Activated CD4-positive, alpha-beta T cell treated with anti-CD3 and anti-CD28 coated beads, Interleukin-2, amount 10 ng/mL, durations not matched to agents 24 days and 14 days (primary cell): ENCODE measurements at regions not wholly inside any gene's neighbourhood (a gene's known extent, or its start where the extent isn't known, plus 50 kb on each side); places are given as distances from the start of the nearest gene placed in this dataset.
"Not testable (repeated sequence)": the region's sequence is repeated elsewhere in the genome, so short reads cannot be mapped to it uniquely, and the experiment has no call there.

Experiments used
- DNase-seq: peaks from one replicate; pipeline ENCODE4 v3.0.0; 2022
- H3K27ac Mint-ChIP-seq: one replicate; pipeline ENCODE4 v1.8.0; 2022; ENCODE audit warnings: mild to moderate bottlenecking, mixed read lengths
- H3K27me3 Mint-ChIP-seq: one replicate; pipeline ENCODE4 v1.8.0; 2022; ENCODE audit warnings: mixed read lengths
- H3K36me3 Mint-ChIP-seq: one replicate; pipeline ENCODE4 v1.8.0; 2022; ENCODE audit warnings: low read depth, mild to moderate bottlenecking, mixed read lengths
- H3K4me1 Mint-ChIP-seq: one replicate; pipeline ENCODE4 v1.8.0; 2021; ENCODE audit warnings: mixed read lengths
- H3K4me3 Mint-ChIP-seq: one replicate; pipeline ENCODE4 v1.8.0; 2022; ENCODE audit warnings: mild to moderate bottlenecking, moderate library complexity, mixed read lengths
- H3K9me3 Mint-ChIP-seq: one replicate; pipeline ENCODE4 v1.8.0; 2021; ENCODE audit warnings: mixed read lengths
- intact Hi-C: fragments of 100-400 bp; cut with micrococcal nuclease; formaldehyde crosslinking; loops from one replicate; pipeline ENCODE4 v1.15.1; 2023

DNA sequence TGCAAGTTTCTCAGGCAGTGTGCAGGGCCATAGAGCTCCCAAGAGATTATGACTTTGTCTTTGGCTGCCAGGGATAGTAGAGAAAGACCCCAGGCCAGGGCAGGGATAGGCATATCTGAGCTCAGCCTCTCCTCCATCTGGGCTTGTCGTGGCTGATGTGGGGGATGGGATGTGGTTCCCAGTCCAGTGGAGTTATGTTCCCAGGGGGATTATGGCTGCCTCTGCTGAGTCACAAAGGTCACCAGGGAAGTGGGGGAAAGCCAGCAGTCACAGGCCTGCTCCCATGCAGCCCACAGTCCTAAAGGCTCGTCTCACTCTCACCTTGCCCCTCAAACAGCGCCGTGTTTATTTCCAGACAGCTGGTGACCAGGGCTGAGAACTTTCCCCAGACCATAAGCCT lies 354.9 kb downstream of the SI start:
- Mint-ChIP-seq H3K36me3 (no peaks in the 10 kb centered on the region), H3K27ac (no peak overlapping the region), H3K27me3 (no peaks in the 10 kb centered on the region), H3K9me3 (peaks cover 4% of the 10 kb centered on the region), H3K4me3 (no peak overlapping the region), H3K4me1 (no peaks in the 10 kb centered on the region)
- intact Hi-C loops, result no loop called here
- DNase-seq, result no peak

DNA sequence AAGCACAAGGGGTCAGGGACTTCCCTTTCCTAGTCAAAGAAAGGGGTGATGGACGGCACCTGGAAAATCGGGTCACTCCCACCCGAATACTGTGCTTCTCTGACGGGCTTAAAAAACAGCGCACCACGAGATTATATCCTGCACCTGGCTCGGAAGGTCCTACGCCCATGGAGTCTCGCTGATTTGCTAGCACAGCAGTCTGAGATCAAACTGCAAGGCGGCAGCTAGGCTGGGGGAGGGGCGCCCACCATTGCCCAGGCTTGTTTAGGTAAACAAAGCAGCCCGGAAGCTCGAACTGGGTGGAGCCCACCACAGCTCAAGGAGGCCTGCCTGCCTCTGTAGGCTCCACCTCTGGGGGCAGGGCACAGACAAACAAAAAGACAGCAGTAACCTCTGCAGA lies 375.5 kb downstream of the SI start:
- DNase-seq, H3K4me3 Mint-ChIP-seq, intact Hi-C loops, H3K27ac Mint-ChIP-seq, H3K4me1 Mint-ChIP-seq, H3K36me3 Mint-ChIP-seq, H3K9me3 Mint-ChIP-seq, H3K27me3 Mint-ChIP-seq: not testable (repeated sequence)

DNA sequence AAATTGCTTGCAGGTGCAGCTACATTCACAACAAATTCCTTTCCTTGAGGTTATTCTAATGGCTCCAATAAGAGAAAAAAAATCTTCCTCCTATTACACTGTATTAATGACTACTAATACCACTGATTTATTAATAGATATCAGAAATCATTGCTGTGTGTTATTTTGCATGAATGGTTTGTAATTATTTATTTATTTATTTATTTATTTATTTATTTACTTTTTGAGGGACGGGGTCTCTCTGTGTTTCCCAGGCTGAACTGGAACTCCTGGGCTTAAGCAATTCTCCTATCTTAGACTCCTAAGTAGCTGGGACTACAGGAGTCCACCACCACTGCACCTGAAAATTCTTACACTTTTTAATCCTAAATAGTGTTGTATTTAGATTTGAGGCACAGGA lies 390.4 kb downstream of the SI start:
- Mint-ChIP-seq H3K4me1 (no peaks in the 10 kb centered on the region), H3K27ac (no peak overlapping the region), H3K36me3 (no peaks in the 10 kb centered on the region), H3K4me3 (no peak overlapping the region), H3K27me3 (no peaks in the 10 kb centered on the region), H3K9me3 (no peaks in the 10 kb centered on the region)
- intact Hi-C loops, result no loop called here
- no peak for DNase-seq

DNA sequence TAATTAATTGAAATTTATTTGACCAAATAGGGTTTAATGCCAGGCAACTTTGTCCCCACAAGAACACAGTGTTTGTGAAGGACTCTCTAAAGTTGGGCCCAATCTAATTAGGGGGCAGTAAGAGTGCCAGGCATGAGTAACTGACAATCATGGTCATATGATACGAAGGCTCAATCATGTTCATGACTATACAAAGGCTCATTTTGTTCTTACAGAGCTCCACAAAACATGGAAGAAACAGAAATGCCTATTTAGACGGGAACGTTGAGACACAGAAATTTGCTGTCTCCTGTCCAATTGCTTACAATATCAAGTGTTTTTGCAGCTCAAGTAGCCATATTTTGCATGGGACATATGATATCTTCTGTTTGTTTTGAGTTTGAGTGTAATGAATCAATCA lies 391.1 kb downstream of the SI start:
- intact Hi-C loops, result no loop called here
- H3K4me3 Mint-ChIP-seq, result no peak overlapping the region

DNA sequence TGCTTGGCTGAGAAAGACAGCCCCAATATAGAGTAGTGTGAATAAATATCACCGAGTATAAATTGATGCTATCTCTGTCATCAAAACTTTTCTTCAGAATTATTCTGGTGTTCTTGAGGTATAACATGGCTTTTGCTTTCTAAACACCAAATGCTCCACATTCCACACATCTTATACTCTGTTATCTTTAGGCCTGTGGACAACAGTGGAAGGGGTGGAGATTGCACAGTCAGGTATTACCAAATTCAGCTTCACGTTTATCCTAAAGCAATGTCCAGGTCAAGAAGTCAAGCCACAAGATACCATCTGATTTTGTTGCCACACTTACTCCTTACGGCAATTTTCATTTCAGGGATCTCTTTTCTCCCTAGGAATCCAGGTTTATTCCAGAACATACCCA lies 394.8 kb downstream of the SI start:
- Mint-ChIP-seq H3K4me1 (no peaks in the 10 kb centered on the region), H3K36me3 (no peaks in the 10 kb centered on the region), H3K27ac (no peak overlapping the region), H3K9me3 (no peaks in the 10 kb centered on the region), H3K27me3 (no peaks in the 10 kb centered on the region), H3K4me3 (no peak overlapping the region)
- DNase-seq, result no peak
- intact Hi-C loops, result no loop called here

More for the DNA sequence above, 391.1 kb downstream of the SI start:
- Mint-ChIP-seq H3K27ac (no peak overlapping the region), H3K9me3 (no peaks in the 10 kb centered on the region), H3K4me1 (no peaks in the 10 kb centered on the region), H3K27me3 (no peaks in the 10 kb centered on the region), H3K36me3 (no peaks in the 10 kb centered on the region)
- no peak for DNase-seq

DNA sequence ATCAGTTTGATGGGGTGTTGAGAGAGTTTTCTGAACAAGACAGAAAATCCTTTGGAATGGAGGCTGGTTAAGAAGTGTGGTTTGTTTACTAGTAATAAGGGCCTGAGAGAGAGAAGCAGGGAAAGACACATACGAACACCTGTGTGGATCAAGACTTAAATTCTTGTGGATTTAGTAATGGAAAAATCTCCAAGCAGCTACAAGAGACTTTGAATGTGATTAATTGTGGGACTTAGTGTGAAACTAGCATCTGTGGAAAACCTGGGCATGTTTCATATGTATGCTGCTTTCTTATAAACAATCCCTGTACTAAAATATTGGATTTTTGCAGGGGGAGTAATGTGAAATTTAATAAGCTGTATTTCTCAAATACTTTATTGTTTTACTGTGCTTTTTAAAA lies 399.1 kb downstream of the SI start:
- intact Hi-C loops, result no loop called here
- no peak for DNase-seq
- Mint-ChIP-seq H3K9me3 (no peaks in the 10 kb centered on the region), H3K4me3 (no peak overlapping the region), H3K27me3 (no peaks in the 10 kb centered on the region), H3K27ac (no peak overlapping the region), H3K4me1 (no peaks in the 10 kb centered on the region), H3K36me3 (no peaks in the 10 kb centered on the region)

DNA sequence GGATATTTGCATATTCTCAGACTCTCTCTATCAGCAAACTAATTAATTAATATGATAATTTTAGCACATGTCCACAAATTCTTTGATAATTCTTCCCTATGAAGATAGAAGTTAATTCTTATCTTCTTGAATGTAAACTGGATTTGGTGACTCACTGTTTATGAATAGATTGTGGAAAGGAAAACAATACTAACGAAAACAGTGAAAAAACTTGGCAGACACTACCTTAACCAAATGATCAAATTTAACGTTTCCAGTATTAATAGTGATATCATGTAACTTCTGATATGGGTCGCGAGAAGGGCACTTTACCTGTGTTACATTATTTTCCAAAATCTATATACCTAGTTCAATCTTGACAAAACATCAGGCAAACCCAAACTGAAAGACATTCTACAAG lies 401.0 kb downstream of the SI start:
- H3K36me3 Mint-ChIP-seq, result no peaks in the 10 kb centered on the region
- DNase-seq, result no peak
- no peaks in the 10 kb centered on the region for H3K27me3 Mint-ChIP-seq
- H3K4me3 Mint-ChIP-seq, result no peak overlapping the region
- no peak overlapping the region for H3K27ac Mint-ChIP-seq
- H3K4me1 Mint-ChIP-seq, result no peaks in the 10 kb centered on the region
- intact Hi-C loops, result no loop called here
- no peaks in the 10 kb centered on the region for H3K9me3 Mint-ChIP-seq

DNA sequence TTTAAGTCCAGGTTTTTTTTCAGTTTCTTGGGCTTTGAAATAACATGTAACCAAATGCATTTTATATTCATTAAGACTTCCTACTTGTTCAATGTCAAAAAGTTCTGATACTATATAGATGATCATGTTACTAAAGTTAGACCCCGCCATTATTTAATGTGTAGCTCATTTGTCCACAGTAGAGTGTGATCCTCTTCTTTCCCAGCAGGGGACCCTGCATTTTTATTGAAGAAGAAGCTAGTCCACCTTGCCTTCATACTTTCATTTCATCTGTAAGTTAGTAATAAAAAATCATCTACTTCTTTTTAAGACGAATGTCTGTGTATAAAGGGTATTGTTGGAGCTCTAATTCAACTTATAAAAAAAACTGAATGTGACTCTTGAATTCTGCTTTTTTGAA lies 404.6 kb downstream of the SI start:
- Mint-ChIP-seq H3K4me3 (no peak overlapping the region), H3K27me3 (no peaks in the 10 kb centered on the region), H3K27ac (no peak overlapping the region), H3K4me1 (no peaks in the 10 kb centered on the region), H3K36me3 (no peaks in the 10 kb centered on the region), H3K9me3 (no peaks in the 10 kb centered on the region)
- intact Hi-C loops, result no loop called here
- no peak for DNase-seq

DNA sequence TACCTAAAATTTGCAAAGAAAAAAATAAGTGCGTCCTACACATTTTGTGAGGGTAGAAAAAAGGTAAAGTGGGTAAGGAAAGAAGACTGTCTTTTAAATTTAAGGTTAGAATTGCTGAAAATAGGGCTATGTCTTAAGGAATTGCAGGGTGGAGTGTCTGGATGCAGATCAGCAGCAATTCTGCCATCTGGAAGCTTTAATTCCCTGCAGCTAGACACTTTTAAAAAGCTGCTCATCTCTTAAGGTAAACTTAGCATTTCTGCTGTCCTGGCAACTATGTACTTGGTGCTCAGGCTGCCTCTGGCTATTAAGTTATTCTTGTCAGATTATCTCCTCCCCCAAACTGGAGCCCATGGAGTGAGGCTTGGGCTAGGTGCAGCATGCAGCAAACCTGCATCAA lies 420.2 kb downstream of the SI start:
- Mint-ChIP-seq H3K27me3 (no peaks in the 10 kb centered on the region), H3K4me3 (no peak overlapping the region), H3K9me3 (no peaks in the 10 kb centered on the region), H3K27ac (no peak overlapping the region), H3K4me1 (no peaks in the 10 kb centered on the region), H3K36me3 (no peaks in the 10 kb centered on the region)
- DNase-seq, result no peak
- intact Hi-C loops, result no loop called here

DNA sequence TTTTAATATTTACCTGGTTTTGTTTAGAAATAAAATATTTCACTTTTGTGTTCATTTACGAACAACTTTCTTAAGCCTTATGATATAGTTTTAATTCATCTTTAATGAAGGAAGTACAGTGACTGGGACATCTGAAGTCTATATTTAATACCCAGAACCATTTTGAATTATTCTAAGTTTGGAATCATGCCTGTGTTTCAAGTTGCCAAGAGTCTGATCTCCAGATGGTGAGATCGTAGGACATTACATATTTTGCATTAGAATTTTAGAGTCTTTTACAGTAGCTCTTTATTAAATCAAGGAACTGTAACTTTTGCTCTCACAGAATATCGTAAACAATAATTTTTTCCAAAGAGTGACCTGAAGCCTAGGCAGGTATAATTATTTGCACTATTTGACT lies 420.7 kb downstream of the SI start:
- Mint-ChIP-seq H3K9me3 (no peaks in the 10 kb centered on the region), H3K36me3 (no peaks in the 10 kb centered on the region), H3K4me1 (no peaks in the 10 kb centered on the region), H3K27me3 (no peaks in the 10 kb centered on the region), H3K27ac (no peak overlapping the region), H3K4me3 (no peak overlapping the region)
- intact Hi-C loops, result no loop called here
- DNase-seq, result no peak

DNA sequence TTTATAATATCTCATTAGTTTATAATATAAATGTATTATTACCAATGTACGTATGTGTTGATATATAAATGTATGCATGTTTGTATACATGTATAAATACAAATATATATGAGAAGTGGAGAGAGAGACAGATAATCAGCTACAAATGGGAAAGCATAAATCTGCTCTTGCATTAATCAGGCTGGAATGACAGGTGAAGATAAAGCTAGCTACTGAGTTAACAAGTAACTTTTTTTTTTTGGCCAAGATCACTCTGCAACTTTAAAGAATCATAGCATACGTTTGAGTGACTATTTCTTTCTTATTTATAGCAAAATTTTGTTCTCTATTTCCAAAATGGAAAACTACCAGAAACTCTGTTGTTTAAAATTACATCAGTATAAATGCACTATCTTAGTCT lies 422.8 kb downstream of the SI start:
- H3K4me3 Mint-ChIP-seq, result no peak overlapping the region
- intact Hi-C loops, result no loop called here
- H3K4me1 Mint-ChIP-seq, result no peaks in the 10 kb centered on the region
- H3K36me3 Mint-ChIP-seq, result no peaks in the 10 kb centered on the region
- no peak overlapping the region for H3K27ac Mint-ChIP-seq
- DNase-seq, result no peak
- no peaks in the 10 kb centered on the region for H3K9me3 Mint-ChIP-seq
- H3K27me3 Mint-ChIP-seq, result no peaks in the 10 kb centered on the region

DNA sequence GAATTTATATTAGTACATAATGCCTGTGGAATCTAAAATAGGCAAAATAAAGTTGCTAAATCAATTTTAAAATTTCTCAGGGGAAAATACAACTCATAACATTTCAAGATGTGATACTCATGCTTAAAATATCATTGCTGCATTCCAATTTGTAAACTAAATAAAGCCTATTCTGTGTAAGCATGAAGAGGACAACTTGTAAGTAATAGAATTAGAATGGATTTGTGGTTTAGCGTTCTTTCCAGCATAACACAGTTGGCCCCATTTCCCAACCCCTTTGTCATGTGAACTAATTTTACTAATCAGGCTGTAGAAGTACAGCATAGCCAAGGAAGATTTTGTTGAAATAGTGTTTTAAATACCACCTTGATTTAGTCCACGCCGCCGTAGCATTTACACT lies 437.2 kb downstream of the SI start:
- intact Hi-C loops, result no loop called here
- Mint-ChIP-seq H3K27ac (no peak overlapping the region), H3K27me3 (no peaks in the 10 kb centered on the region), H3K4me1 (no peaks in the 10 kb centered on the region), H3K36me3 (no peaks in the 10 kb centered on the region), H3K9me3 (no peaks in the 10 kb centered on the region), H3K4me3 (no peak overlapping the region)
- DNase-seq, result no peak

DNA sequence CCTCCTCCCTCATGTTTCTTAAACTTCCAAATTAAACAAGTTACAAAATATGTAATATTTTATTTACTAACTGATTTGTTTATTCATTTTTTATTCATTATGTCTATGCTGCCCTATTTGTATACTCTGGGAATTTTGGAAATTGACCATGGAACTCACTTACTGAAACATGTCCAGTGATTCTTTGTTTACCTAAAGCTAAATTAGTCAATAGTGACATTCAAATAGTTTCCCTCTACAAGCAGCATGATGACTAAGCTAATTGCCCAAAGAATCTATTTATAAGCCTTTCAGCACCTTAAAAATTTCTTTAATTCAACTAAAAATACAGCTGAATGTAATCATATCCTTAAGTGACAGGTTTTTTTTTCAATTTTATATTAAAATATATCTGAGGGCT lies 437.7 kb downstream of the SI start:
- Mint-ChIP-seq H3K27me3 (no peaks in the 10 kb centered on the region), H3K4me3 (no peak overlapping the region)

DNA sequence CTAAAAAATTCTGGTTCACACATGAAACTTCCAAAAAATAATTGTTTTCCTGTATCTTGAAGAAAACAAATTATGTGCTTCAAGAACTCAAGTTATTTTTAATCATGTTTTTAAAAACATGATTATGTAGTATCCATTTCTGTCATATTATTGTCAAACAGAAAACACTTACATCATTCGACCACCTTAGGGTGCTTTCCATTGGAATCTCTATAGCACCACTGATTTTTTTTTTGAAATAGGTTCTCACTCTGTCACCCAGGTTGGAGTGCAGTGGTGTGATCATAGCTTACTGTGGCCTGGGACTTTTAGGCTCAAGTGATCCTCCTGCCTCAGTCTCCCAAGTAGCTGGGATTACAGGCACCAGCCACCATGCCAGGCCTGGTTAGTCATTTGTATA lies 457.3 kb downstream of the SI start:
- no peak for DNase-seq
- no peaks in the 10 kb centered on the region for H3K4me1 Mint-ChIP-seq
- no peaks in the 10 kb centered on the region for H3K36me3 Mint-ChIP-seq
- H3K9me3 Mint-ChIP-seq, result no peaks in the 10 kb centered on the region
- H3K27ac Mint-ChIP-seq, result no peak overlapping the region
- intact Hi-C loops, result no loop called here
- no peaks in the 10 kb centered on the region for H3K27me3 Mint-ChIP-seq
- no peak overlapping the region for H3K4me3 Mint-ChIP-seq

More for the DNA sequence above, 437.7 kb downstream of the SI start:
- Mint-ChIP-seq H3K36me3 (no peaks in the 10 kb centered on the region), H3K9me3 (no peaks in the 10 kb centered on the region), H3K4me1 (no peaks in the 10 kb centered on the region), H3K27ac (no peak overlapping the region)
- no peak for DNase-seq
- intact Hi-C loops, result no loop called here

DNA sequence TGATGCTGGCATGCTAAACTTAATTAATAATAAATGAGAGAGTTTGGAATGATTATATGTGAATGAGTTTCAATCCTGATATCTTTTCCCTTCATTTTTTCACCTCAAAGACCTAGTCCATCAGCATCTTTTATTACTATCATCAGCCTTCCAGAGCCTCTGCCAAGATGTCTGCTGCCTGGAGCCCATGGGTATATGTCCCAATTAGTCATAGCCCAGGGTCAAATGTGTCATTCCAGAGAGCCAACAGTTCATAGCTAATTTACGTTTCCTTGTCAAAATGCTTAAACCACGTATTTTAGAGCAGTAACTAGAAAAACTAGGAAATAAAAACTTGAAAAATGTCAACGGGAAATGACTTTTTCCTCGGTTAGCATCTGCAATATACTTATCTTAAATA lies 457.9 kb downstream of the SI start:
- no peaks in the 10 kb centered on the region for H3K4me1 Mint-ChIP-seq
- no peak for DNase-seq
- H3K36me3 Mint-ChIP-seq, result no peaks in the 10 kb centered on the region
- H3K4me3 Mint-ChIP-seq, result no peak overlapping the region
- no peaks in the 10 kb centered on the region for H3K9me3 Mint-ChIP-seq
- intact Hi-C loops, result no loop called here
- H3K27me3 Mint-ChIP-seq, result no peaks in the 10 kb centered on the region
- H3K27ac Mint-ChIP-seq, result no peak overlapping the region

DNA sequence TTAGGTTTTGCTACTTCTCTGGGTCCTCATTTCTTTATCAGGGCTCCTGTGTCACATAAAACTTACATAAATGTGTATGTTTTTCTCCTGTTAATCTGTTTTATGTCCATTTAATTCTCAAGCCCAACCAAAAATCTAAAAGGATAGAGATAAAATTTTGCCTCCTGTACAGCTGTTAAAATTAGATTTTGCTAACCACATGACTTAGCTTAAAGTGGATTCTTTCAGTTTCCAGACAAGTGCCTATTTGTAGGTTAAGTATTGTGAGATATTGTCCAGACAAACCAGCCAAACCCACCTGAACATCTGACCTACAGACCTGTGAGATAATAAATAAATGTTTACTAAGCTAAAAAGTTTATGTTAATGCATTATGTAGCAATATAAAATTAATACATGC lies 465.5 kb downstream of the SI start:
- Mint-ChIP-seq H3K27me3 (no peaks in the 10 kb centered on the region), H3K4me3 (no peak overlapping the region), H3K9me3 (no peaks in the 10 kb centered on the region), H3K27ac (no peak overlapping the region), H3K36me3 (no peaks in the 10 kb centered on the region), H3K4me1 (no peaks in the 10 kb centered on the region)
- intact Hi-C loops, result no loop called here
- DNase-seq, result no peak
